Endothelial cell (in vitro differentiated cells): ENCODE measurements at regions not wholly inside any gene's neighbourhood (a gene's known extent, or its start where the extent isn't known, plus 50 kb on each side); places are given as distances from the start of the nearest gene placed in this dataset.
"Not testable (repeated sequence)": the region's sequence is repeated elsewhere in the genome, so short reads cannot be mapped to it uniquely, and the experiment has no call there.

Experiments
- DNase-seq: peaks from one replicate; pipeline ENCODE4 v3.0.0; 2021; ENCODE audit warnings: low spot score
- H3K27ac Mint-ChIP-seq: one replicate; pipeline ENCODE4 v1.8.0; 2021; ENCODE audit warnings: mixed read lengths, inconsistent platforms; ENCODE audit not compliant: unreplicated experiment
- H3K27me3 Mint-ChIP-seq: one replicate; pipeline ENCODE4 v1.8.0; 2021; ENCODE audit warnings: mild to moderate bottlenecking, moderate library complexity, mixed read lengths, inconsistent platforms; ENCODE audit not compliant: unreplicated experiment
- H3K36me3 Mint-ChIP-seq: one replicate; pipeline ENCODE4 v1.8.0; 2021; ENCODE audit warnings: mild to moderate bottlenecking, low read depth, mixed read lengths, inconsistent platforms; ENCODE audit not compliant: unreplicated experiment
- H3K4me1 Mint-ChIP-seq: one replicate; pipeline ENCODE4 v1.8.0; 2021; ENCODE audit warnings: mild to moderate bottlenecking, mixed read lengths, inconsistent platforms; ENCODE audit not compliant: unreplicated experiment
- H3K4me3 Mint-ChIP-seq: one replicate; pipeline ENCODE4 v1.8.0; 2021; ENCODE audit warnings: mild to moderate bottlenecking, mixed read lengths, inconsistent platforms; ENCODE audit not compliant: unreplicated experiment
- H3K9me3 Mint-ChIP-seq: one replicate; pipeline ENCODE4 v1.8.0; 2021; ENCODE audit warnings: mixed read lengths, inconsistent platforms; ENCODE audit not compliant: unreplicated experiment
- TF ChIP-seq, protein P1 (sequence below): fragments of 200-600 bp; sonication (generic); IDR thresholded peaks from one replicate; pipeline ENCODE4 v1.5.0; 2021; ENCODE audit warnings: antibody characterized with exemption; ENCODE audit not compliant: unreplicated experiment

- DNase-seq, result no peak
- no peak overlapping the region for H3K4me3 Mint-ChIP-seq
- no peaks in the 10 kb centered on the region for H3K36me3 Mint-ChIP-seq
- no peak overlapping the region for H3K27ac Mint-ChIP-seq
- peaks cover 3% of the 10 kb centered on the region for H3K27me3 Mint-ChIP-seq
- no peaks in the 10 kb centered on the region for H3K4me1 Mint-ChIP-seq
- H3K9me3 Mint-ChIP-seq, result no peaks in the 10 kb centered on the region
- TF ChIP-seq, protein P1, sequence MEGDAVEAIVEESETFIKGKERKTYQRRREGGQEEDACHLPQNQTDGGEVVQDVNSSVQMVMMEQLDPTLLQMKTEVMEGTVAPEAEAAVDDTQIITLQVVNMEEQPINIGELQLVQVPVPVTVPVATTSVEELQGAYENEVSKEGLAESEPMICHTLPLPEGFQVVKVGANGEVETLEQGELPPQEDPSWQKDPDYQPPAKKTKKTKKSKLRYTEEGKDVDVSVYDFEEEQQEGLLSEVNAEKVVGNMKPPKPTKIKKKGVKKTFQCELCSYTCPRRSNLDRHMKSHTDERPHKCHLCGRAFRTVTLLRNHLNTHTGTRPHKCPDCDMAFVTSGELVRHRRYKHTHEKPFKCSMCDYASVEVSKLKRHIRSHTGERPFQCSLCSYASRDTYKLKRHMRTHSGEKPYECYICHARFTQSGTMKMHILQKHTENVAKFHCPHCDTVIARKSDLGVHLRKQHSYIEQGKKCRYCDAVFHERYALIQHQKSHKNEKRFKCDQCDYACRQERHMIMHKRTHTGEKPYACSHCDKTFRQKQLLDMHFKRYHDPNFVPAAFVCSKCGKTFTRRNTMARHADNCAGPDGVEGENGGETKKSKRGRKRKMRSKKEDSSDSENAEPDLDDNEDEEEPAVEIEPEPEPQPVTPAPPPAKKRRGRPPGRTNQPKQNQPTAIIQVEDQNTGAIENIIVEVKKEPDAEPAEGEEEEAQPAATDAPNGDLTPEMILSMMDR, result no peak
Observed at GRCh38 chr13:44734201-44734707, 158.1 kb upstream of the TSC22D1 start.

- H3K27ac Mint-ChIP-seq, result no peak overlapping the region
- no peaks in the 10 kb centered on the region for H3K9me3 Mint-ChIP-seq
- no peaks in the 10 kb centered on the region for H3K4me1 Mint-ChIP-seq
- no peak overlapping the region for H3K4me3 Mint-ChIP-seq
- DNase-seq, result no peak
- H3K36me3 Mint-ChIP-seq, result no peaks in the 10 kb centered on the region
- peaks cover 3% of the 10 kb centered on the region for H3K27me3 Mint-ChIP-seq
- TF ChIP-seq, protein P1, result no peak
Observed at GRCh38 chr13:44732503-44733098, 156.5 kb upstream of the TSC22D1 start.

- TF ChIP-seq, protein P1, result no peak
- no peak for DNase-seq
- H3K4me1 Mint-ChIP-seq, result no peaks in the 10 kb centered on the region
- H3K36me3 Mint-ChIP-seq, result no peaks in the 10 kb centered on the region
- no peaks in the 10 kb centered on the region for H3K9me3 Mint-ChIP-seq
- H3K27me3 Mint-ChIP-seq, result peaks cover 5% of the 10 kb centered on the region
- H3K27ac Mint-ChIP-seq, result no peak overlapping the region
- no peak overlapping the region for H3K4me3 Mint-ChIP-seq
Observed at GRCh38 chr13:44730851-44731250, 154.7 kb upstream of the TSC22D1 start.

- TF ChIP-seq, protein P1, result no peak
- Mint-ChIP-seq H3K27me3 (peaks cover 5% of the 10 kb centered on the region), H3K9me3 (no peaks in the 10 kb centered on the region), H3K4me3 (no peak overlapping the region), H3K4me1 (no peaks in the 10 kb centered on the region), H3K36me3 (no peaks in the 10 kb centered on the region), H3K27ac (no peak overlapping the region)
- DNase-seq, result no peak
Observed at GRCh38 chr13:44730099-44730498, 154.0 kb upstream of the TSC22D1 start.

GRCh38 chr13:44727591-44727990 is 151.5 kb upstream of the TSC22D1 start:
- DNase-seq, H3K4me3 Mint-ChIP-seq, H3K4me1 Mint-ChIP-seq, H3K27me3 Mint-ChIP-seq, H3K27ac Mint-ChIP-seq, H3K36me3 Mint-ChIP-seq, H3K9me3 Mint-ChIP-seq: not testable (repeated sequence)
